LoVo (cell line): ENCODE measurements at regions not wholly inside any gene's neighbourhood (a gene's known extent, or its start where the extent isn't known, plus 50 kb on each side); places are given as distances from the start of the nearest gene placed in this dataset.

Source experiments
- DNase-seq: peaks from one replicate; pipeline ENCODE4 v3.0.0-alpha.2; 2016; ENCODE audit warnings: low spot score

- DNase-seq: no peak
Measured at GRCh38 chr5:8857051-8857450, 688.8 kb downstream of the SEMA5A start.

- DNase-seq: no peak
Measured at GRCh38 chr5:8861764-8862163, 684.1 kb downstream of the SEMA5A start.

GRCh38 chr5:8864053-8864452 lies 681.8 kb downstream of the SEMA5A start:
- DNase-seq: peak; percentile 34

- DNase-seq: no peak
Measured at GRCh38 chr5:8865266-8865665, 680.6 kb downstream of the SEMA5A start.

- no peak for DNase-seq
Measured at GRCh38 chr5:8865686-8866374, 680.0 kb downstream of the SEMA5A start.

GRCh38 chr5:8868283-8868682 lies 677.6 kb downstream of the SEMA5A start:
- no peak for DNase-seq

- DNase-seq: no peak
Measured at GRCh38 chr5:8869932-8870331, 675.9 kb downstream of the SEMA5A start.

- DNase-seq: no peak
Measured at GRCh38 chr5:8870349-8870958, 675.4 kb downstream of the SEMA5A start.

GRCh38 chr5:8870959-8871355 lies 674.9 kb downstream of the SEMA5A start:
- no peak for DNase-seq

GRCh38 chr5:8871446-8871845 lies 674.4 kb downstream of the SEMA5A start:
- no peak for DNase-seq

GRCh38 chr5:8875722-8876121 lies 670.2 kb downstream of the SEMA5A start:
- no peak for DNase-seq

- no peak for DNase-seq
Measured at GRCh38 chr5:8879248-8879647, 666.6 kb downstream of the SEMA5A start.

GRCh38 chr5:8884029-8884428 lies 661.8 kb downstream of the SEMA5A start:
- DNase-seq: no peak

GRCh38 chr5:8892926-8893325 lies 652.9 kb downstream of the SEMA5A start:
- no peak for DNase-seq

GRCh38 chr5:8894031-8894430 lies 651.8 kb downstream of the SEMA5A start:
- DNase-seq: no peak

- no peak for DNase-seq
Measured at GRCh38 chr5:8895062-8895461, 650.8 kb downstream of the SEMA5A start.

GRCh38 chr5:8895599-8895998 lies 650.3 kb downstream of the SEMA5A start:
- no peak for DNase-seq

GRCh38 chr5:8897316-8897715 lies 648.6 kb downstream of the SEMA5A start:
- DNase-seq: no peak

GRCh38 chr5:8905021-8905420 lies 640.9 kb downstream of the SEMA5A start:
- peak; percentile 19 for DNase-seq

GRCh38 chr5:8906303-8906967 lies 639.4 kb downstream of the SEMA5A start:
- no peak for DNase-seq

GRCh38 chr5:8907168-8907868 lies 638.6 kb downstream of the SEMA5A start:
- no peak for DNase-seq

- peak; percentile 36 for DNase-seq
Measured at GRCh38 chr5:8908055-8908683, 637.7 kb downstream of the SEMA5A start.
